ENCODE measurements at regions not wholly inside any gene's neighbourhood (a gene's known extent, or its start where the extent isn't known, plus 50 kb on each side); places are given as distances from the start of the nearest gene placed in this dataset.

GRCh38 chr13:109497917-109498316 lies 288.5 kb downstream of the IRS2 start:
- TF ChIP-seq EZH2 (IDR thresholded peaks at IDR 0.05; ENCODE audit: low read depth) = no peak
- no peak for TF ChIP-seq CTCF (conservative IDR thresholded peaks at IDR 0.05)
